ENCODE measurements at regions not wholly inside any gene's neighbourhood (a gene's known extent, or its start where the extent isn't known, plus 50 kb on each side); places are given as distances from the start of the nearest gene placed in this dataset.

DNA sequence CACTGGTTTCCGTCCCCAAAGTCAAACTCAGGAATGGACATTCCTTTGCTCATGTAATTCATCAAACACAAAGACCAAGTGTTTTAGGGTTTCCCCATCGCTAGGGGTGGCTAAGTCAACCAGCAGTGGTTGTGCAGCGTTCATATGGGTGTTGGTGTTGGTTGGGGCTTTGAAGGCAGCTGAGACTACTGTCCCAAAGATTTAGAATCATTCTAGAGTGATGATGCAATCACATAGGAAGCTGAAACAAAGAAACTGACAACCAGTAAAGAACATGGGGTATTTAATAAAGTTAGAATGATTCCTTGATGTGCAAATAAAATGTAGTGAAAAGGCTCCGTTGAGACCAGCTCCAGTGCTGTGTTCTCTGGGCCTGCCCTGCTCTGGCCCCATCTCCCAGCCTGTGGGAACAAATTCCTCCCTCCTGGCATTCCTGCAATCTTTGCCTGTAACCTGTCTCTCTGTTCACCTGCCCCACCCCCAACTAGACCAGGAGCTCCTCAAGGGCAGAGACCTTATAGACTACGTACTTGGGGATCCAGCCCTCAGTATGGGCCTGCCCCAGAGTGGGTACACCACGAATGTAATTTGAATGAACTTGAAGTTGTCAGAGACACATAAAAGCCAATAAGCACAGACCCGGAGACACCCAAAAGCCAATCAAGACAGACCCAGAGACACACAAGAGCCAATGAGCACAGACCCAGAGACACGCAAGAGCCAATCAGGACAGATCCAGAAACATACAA lies 191.7 kb upstream of the TWIST2 start:
- Histone ChIP-seq H3F3A (ENCODE audit: insufficient read depth, low read length) (no peaks in the 10 kb centered on the region), H3K9ac (ENCODE audit: low read length) (no peak overlapping the region), H3K9me3 (replicated peaks; ENCODE audit: insufficient read depth, low read length) (no peaks in the 10 kb centered on the region), H3K4me2 (ENCODE audit: low read depth, low read length) (no peak overlapping the region), H3K36me3 (replicated peaks; ENCODE audit: insufficient read depth, low read length) (no peaks in the 10 kb centered on the region), H3K9me2 (replicated peaks; ENCODE audit: insufficient read depth, low read length) (no peaks in the 10 kb centered on the region), H2AFZ (ENCODE audit: low read length) (no peak overlapping the region), H3K79me2 (ENCODE audit: low read length) (no peaks in the 10 kb centered on the region), H4K20me1 (ENCODE audit: insufficient read depth, low read length) (no peaks in the 10 kb centered on the region), H3K27me3 (replicated peaks; ENCODE audit: insufficient read depth, low read length) (no peaks in the 10 kb centered on the region), H3K27ac (ENCODE audit: low read length) (no peak overlapping the region), H3K4me3 (ENCODE audit: low read length) (no peak overlapping the region), H3K4me1 (ENCODE audit: low read length) (no peaks in the 10 kb centered on the region)
- no peak for DNase-seq
- TF ChIP-seq EZH2phosphoT487 (IDR thresholded peaks at IDR 0.05; ENCODE audit: low read length) (no peak), EZH2 (optimal IDR thresholded peaks at IDR 0.05; ENCODE audit: low read depth, low read length) (no peak)
- TF ChIP-seq, protein P1, sequence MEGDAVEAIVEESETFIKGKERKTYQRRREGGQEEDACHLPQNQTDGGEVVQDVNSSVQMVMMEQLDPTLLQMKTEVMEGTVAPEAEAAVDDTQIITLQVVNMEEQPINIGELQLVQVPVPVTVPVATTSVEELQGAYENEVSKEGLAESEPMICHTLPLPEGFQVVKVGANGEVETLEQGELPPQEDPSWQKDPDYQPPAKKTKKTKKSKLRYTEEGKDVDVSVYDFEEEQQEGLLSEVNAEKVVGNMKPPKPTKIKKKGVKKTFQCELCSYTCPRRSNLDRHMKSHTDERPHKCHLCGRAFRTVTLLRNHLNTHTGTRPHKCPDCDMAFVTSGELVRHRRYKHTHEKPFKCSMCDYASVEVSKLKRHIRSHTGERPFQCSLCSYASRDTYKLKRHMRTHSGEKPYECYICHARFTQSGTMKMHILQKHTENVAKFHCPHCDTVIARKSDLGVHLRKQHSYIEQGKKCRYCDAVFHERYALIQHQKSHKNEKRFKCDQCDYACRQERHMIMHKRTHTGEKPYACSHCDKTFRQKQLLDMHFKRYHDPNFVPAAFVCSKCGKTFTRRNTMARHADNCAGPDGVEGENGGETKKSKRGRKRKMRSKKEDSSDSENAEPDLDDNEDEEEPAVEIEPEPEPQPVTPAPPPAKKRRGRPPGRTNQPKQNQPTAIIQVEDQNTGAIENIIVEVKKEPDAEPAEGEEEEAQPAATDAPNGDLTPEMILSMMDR (IDR thresholded peaks at IDR 0.05; ENCODE audit: low read length) = no peak

DNA sequence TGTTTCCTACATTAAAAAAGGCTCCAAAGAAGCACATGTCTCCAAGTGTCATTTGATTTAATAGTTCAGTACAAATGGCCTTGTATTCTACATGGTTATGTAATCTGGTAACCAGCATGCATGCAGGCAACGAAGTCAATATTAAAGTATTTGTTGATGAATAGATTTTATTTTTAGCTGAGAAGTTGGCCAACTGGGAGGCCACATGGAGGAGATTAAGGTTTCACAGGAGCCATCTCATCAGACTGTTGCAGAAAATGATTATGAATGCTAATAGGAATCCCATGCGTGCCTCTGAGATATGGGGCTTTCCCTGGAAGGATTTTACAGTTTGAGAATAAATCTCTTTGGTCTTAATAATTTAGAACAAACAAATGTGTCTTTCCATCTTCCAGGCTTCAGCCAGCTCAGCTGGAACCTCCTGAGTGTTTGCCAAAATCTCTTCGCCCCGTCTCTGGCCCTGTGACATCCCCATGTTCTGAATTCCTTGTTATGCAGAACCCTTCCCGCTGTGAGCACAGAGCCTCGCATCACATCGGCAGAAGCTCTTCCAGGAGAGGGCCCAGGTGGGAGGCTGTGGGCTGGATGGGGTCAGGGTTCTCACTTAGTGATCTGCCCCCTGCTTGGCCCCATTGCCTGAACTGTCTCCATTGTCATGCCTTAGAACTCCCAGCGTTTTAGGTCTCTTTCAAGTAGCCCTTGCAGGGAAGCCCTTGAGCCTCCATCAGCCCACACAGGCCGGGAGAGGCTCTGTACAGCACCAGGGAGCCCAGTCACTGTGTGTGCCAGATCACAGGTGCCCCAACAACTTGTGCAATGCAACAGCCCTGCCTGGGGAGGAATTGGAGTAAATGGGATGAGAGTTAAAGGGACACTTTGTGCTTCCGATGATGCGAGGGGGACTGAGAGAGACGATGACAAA lies 190.5 kb upstream of the TWIST2 start:
- no peaks in the 10 kb centered on the region for H3K4me1 ChIP-seq (ENCODE audit: low read length)
- H3F3A ChIP-seq (ENCODE audit: insufficient read depth, low read length) = no peaks in the 10 kb centered on the region
- H3K9me3 ChIP-seq (replicated peaks; ENCODE audit: insufficient read depth, low read length) = no peaks in the 10 kb centered on the region
- H3K79me2 ChIP-seq (ENCODE audit: low read length) = no peaks in the 10 kb centered on the region
- H4K20me1 ChIP-seq (ENCODE audit: insufficient read depth, low read length) = no peaks in the 10 kb centered on the region
- H2AFZ ChIP-seq (ENCODE audit: low read length) = no peak overlapping the region
- H3K36me3 ChIP-seq (replicated peaks; ENCODE audit: insufficient read depth, low read length) = no peaks in the 10 kb centered on the region
- H3K27ac ChIP-seq (ENCODE audit: low read length) = no peak overlapping the region
- DNase-seq = no peak
- no peaks in the 10 kb centered on the region for H3K27me3 ChIP-seq (replicated peaks; ENCODE audit: insufficient read depth, low read length)
- TF ChIP-seq, protein P1 (IDR thresholded peaks at IDR 0.05; ENCODE audit: low read length) = no peak
- TF ChIP-seq EZH2 (optimal IDR thresholded peaks at IDR 0.05; ENCODE audit: low read depth, low read length) (no peak), EZH2phosphoT487 (IDR thresholded peaks at IDR 0.05; ENCODE audit: low read length) (no peak)
- no peak overlapping the region for H3K4me3 ChIP-seq (ENCODE audit: low read length)
- H3K9ac ChIP-seq (ENCODE audit: low read length) = no peak overlapping the region
- no peak overlapping the region for H3K4me2 ChIP-seq (ENCODE audit: low read depth, low read length)
- no peaks in the 10 kb centered on the region for H3K9me2 ChIP-seq (replicated peaks; ENCODE audit: insufficient read depth, low read length)

DNA sequence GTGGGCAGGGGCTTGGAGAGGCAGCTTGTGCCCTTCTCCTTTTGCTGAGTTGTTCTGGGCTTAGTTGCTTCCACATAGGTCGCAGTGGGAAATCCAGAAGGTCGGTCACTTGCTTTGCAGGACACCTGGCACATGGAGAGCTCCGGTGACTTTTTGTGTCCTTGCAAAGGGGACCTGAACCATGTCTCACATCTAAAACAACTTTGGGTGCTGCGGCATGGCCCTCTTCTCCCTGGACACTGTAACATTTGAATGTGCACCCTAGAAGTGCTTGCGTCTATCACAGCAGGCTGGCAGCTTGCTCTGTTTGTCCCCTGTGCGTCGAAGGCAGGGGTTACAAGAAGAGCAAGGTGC lies 189.9 kb upstream of the TWIST2 start:
- no peak for DNase-seq
- Histone ChIP-seq H3K4me2 (ENCODE audit: low read depth, low read length) (no peak overlapping the region), H3K27me3 (replicated peaks; ENCODE audit: insufficient read depth, low read length) (no peaks in the 10 kb centered on the region), H3K79me2 (ENCODE audit: low read length) (no peaks in the 10 kb centered on the region), H3K9me3 (replicated peaks; ENCODE audit: insufficient read depth, low read length) (no peaks in the 10 kb centered on the region), H3F3A (ENCODE audit: insufficient read depth, low read length) (no peaks in the 10 kb centered on the region), H3K27ac (ENCODE audit: low read length) (no peak overlapping the region), H3K4me3 (ENCODE audit: low read length) (no peak overlapping the region), H3K36me3 (replicated peaks; ENCODE audit: insufficient read depth, low read length) (no peaks in the 10 kb centered on the region), H4K20me1 (ENCODE audit: insufficient read depth, low read length) (no peaks in the 10 kb centered on the region), H2AFZ (ENCODE audit: low read length) (no peak overlapping the region), H3K9ac (ENCODE audit: low read length) (no peak overlapping the region), H3K4me1 (ENCODE audit: low read length) (no peaks in the 10 kb centered on the region), H3K9me2 (replicated peaks; ENCODE audit: insufficient read depth, low read length) (no peaks in the 10 kb centered on the region)
- TF ChIP-seq EZH2phosphoT487 (IDR thresholded peaks at IDR 0.05; ENCODE audit: low read length) (no peak), EZH2 (optimal IDR thresholded peaks at IDR 0.05; ENCODE audit: low read depth, low read length) (no peak)
- TF ChIP-seq, protein P1 (IDR thresholded peaks at IDR 0.05; ENCODE audit: low read length) = no peak
